OCI-LY7 (cell line): ENCODE measurements at regions not wholly inside any gene's neighbourhood (a gene's known extent, or its start where the extent isn't known, plus 50 kb on each side); places are given as distances from the start of the nearest gene placed in this dataset.

Experiments used
- BruUV-seq: library from RNA; stranded (reverse); fragments of 400-500 nt; replicated peaks from 2 replicates; lab custom pipeline; 2021; lab: Mats Ljungman, UMichigan
- CTCF ChIA-PET: fragments of 300-600 bp; sonication (Branson Sonifier 250); formaldehyde crosslinking; loops from one replicate; lab custom pipeline; 2022; ENCODE audit warnings: antibody characterized with exemption; ENCODE audit not compliant: unreplicated experiment; lab: Charles Lee
- POLR2A ChIA-PET: fragments of 300-600 bp; sonication (Branson Sonifier 250); formaldehyde crosslinking; loops from one replicate; lab custom pipeline; 2022; ENCODE audit warnings: antibody characterized with exemption; lab: Charles Lee
- DNase-seq: peaks from one replicate; pipeline ENCODE4 v3.0.0-alpha.2; 2015; ENCODE audit warnings: low spot score
- H2AFZ ChIP-seq: fragments of 200-600 bp; sonication (generic), shearing (Covaris generic); 2 replicates; pipeline ENCODE4 v1.6.1; 2014; ENCODE audit warnings: mild to moderate bottlenecking, antibody characterized with exemption, low read length, moderate library complexity
- H3K27ac ChIP-seq: fragments of 200-600 bp; sonication (generic); 2 replicates; pipeline ENCODE4 v1.5.1; 2014; ENCODE audit warnings: mixed run types, low read depth, mild to moderate bottlenecking, moderate library complexity, low read length, inconsistent platforms; ENCODE audit not compliant: poor library complexity, severe bottlenecking
- H3K36me3 ChIP-seq: fragments of 200-600 bp; sonication (generic); 2 replicates; pipeline ENCODE4 v1.6.1; 2014; ENCODE audit warnings: mild to moderate bottlenecking, antibody characterized with exemption, low read length, moderate library complexity, mixed read lengths; ENCODE audit not compliant: insufficient read depth
- H3K4me1 ChIP-seq: fragments of 200-600 bp; sonication (generic); 2 replicates; pipeline ENCODE4 v1.5.1; 2014; ENCODE audit warnings: mild to moderate bottlenecking, low read length; ENCODE audit not compliant: insufficient read depth, poor library complexity, severe bottlenecking
- H3K4me2 ChIP-seq: fragments of 200-600 bp; sonication (generic); 2 replicates; pipeline ENCODE4 v1.6.1; 2014; ENCODE audit warnings: mild to moderate bottlenecking, low read length
- H3K4me3 ChIP-seq: fragments of 200-600 bp; sonication (generic); 2 replicates; pipeline ENCODE4 v1.5.1; 2014; ENCODE audit warnings: mild to moderate bottlenecking, low read depth, low read length; ENCODE audit not compliant: poor library complexity, severe bottlenecking
- H3K79me2 ChIP-seq: fragments of 200-600 bp; sonication (generic); 2 replicates; pipeline ENCODE4 v1.6.1; 2016; ENCODE audit warnings: low read depth, mild to moderate bottlenecking, low read length, moderate library complexity, mixed read lengths; ENCODE audit not compliant: insufficient read depth
- H3K9me2 ChIP-seq: fragments of 200-600 bp; sonication (generic); 2 replicates; pipeline ENCODE4 v1.6.1; 2016; ENCODE audit warnings: mild to moderate bottlenecking, low read length, mixed read lengths; ENCODE audit not compliant: insufficient read depth
- H3K9me3 ChIP-seq: fragments of 200-600 bp; sonication (generic); 2 replicates; pipeline ENCODE4 v1.6.1; 2014; ENCODE audit warnings: mild to moderate bottlenecking, mixed run types, low read length, mixed read lengths
- H4K20me1 ChIP-seq: fragments of 200-600 bp; sonication (generic); 2 replicates; pipeline ENCODE4 v1.6.1; 2014; ENCODE audit warnings: mild to moderate bottlenecking, antibody characterized with exemption, low read length, moderate library complexity, mixed read lengths; ENCODE audit not compliant: insufficient read depth
- CTCF ChIP-seq: fragments of 200-600 bp; sonication (generic); conservative IDR thresholded peaks from 2 replicates; pipeline ENCODE4 v1.5.1; 2014; ENCODE audit warnings: mild to moderate bottlenecking, antibody characterized with exemption, low read length, moderate library complexity, mixed read lengths
- EZH2phosphoT487 ChIP-seq: fragments of 200-600 bp; sonication (generic); IDR thresholded peaks from 2 replicates; pipeline ENCODE4 v1.6.1; 2018; ENCODE audit warnings: low read depth, borderline replicate concordance, mild to moderate bottlenecking, mixed run types, antibody characterized with exemption, low read length, moderate library complexity, mixed read lengths
- intact Hi-C: fragments of 100-400 bp; cut with micrococcal nuclease; formaldehyde crosslinking; loops from one replicate; pipeline ENCODE4 v1.10.0; 2022; ENCODE audit not compliant: unreplicated experiment

GRCh38 chr3:166473501-166473900 is 636.3 kb upstream of the BCHE start:
- Histone ChIP-seq H3K36me3 (no peaks in the 10 kb centered on the region), H3K9me3 (no peaks in the 10 kb centered on the region), H2AFZ (no peak overlapping the region), H4K20me1 (no peaks in the 10 kb centered on the region), H3K4me1 (no peaks in the 10 kb centered on the region), H3K4me2 (no peak overlapping the region), H3K27ac (no peak overlapping the region), H3K79me2 (no peaks in the 10 kb centered on the region), H3K9me2 (no peaks in the 10 kb centered on the region), H3K4me3 (no peak overlapping the region)
- CTCF ChIA-PET, result no interaction called here
- no peak for TF ChIP-seq CTCF
- TF ChIP-seq EZH2phosphoT487, result no peak
- intact Hi-C loops, result no loop called here
- POLR2A ChIA-PET, result no interaction called here
- no TSS peak for BruUV-seq
- no peak for DNase-seq

- Histone ChIP-seq H3K4me3 (no peak overlapping the region), H3K4me1 (no peaks in the 10 kb centered on the region), H3K36me3 (no peaks in the 10 kb centered on the region), H4K20me1 (no peaks in the 10 kb centered on the region), H3K79me2 (no peaks in the 10 kb centered on the region), H3K27ac (no peak overlapping the region), H3K9me3 (no peaks in the 10 kb centered on the region), H3K4me2 (no peak overlapping the region), H3K9me2 (no peaks in the 10 kb centered on the region), H2AFZ (no peak overlapping the region)
- ChIA-PET CTCF (no interaction called here), POLR2A (interaction anchor here (0.9 kb wide), 1 partner anchor 9 kb away, joined by 3 read pairs; no protein-coding TSS in a partner anchor)
- no TSS peak for BruUV-seq
- intact Hi-C loops, result no loop called here
- no peak for DNase-seq
- TF ChIP-seq CTCF, result no peak
- no peak for TF ChIP-seq EZH2phosphoT487
Measured at GRCh38 chr3:166472015-166472414, 634.8 kb upstream of the BCHE start.

GRCh38 chr3:166471074-166471767 is 634.0 kb upstream of the BCHE start:
- Histone ChIP-seq H4K20me1 (no peaks in the 10 kb centered on the region), H3K9me3 (no peaks in the 10 kb centered on the region), H3K27ac (no peak overlapping the region), H3K9me2 (no peaks in the 10 kb centered on the region), H2AFZ (no peak overlapping the region), H3K36me3 (no peaks in the 10 kb centered on the region), H3K4me2 (no peak overlapping the region), H3K4me1 (no peaks in the 10 kb centered on the region), H3K79me2 (no peaks in the 10 kb centered on the region), H3K4me3 (no peak overlapping the region)
- TF ChIP-seq EZH2phosphoT487 (no peak), CTCF (no peak)
- ChIA-PET CTCF (no interaction called here), POLR2A (interaction anchor here (0.9 kb wide), 2 partner anchors 9 to 14 kb away, joined by 3 read pairs; no protein-coding TSS in a partner anchor)
- intact Hi-C loops, result no loop called here
- no TSS peak for BruUV-seq
- no peak for DNase-seq
